Nephron progenitor cell (in vitro differentiated cells): ENCODE measurements at regions not wholly inside any gene's neighbourhood (a gene's known extent, or its start where the extent isn't known, plus 50 kb on each side); places are given as distances from the start of the nearest gene placed in this dataset.
A peak's percentile ranks its signal among the peaks of the same experiment; 100 is the strongest.

Experiments
- DNase-seq: peaks from one replicate; pipeline ENCODE4 v3.0.0; 2021
- H3K27ac Mint-ChIP-seq: 2 replicates; pipeline ENCODE4 v1.8.0; 2021; ENCODE audit warnings: mild to moderate bottlenecking, moderate library complexity, mixed read lengths
- H3K27me3 Mint-ChIP-seq: 2 replicates; pipeline ENCODE4 v1.8.0; 2021; ENCODE audit warnings: mild to moderate bottlenecking, low read depth, mixed read lengths; ENCODE audit not compliant: poor library complexity
- H3K36me3 Mint-ChIP-seq: 2 replicates; pipeline ENCODE4 v1.8.0; 2021; ENCODE audit warnings: low read depth, mixed read lengths
- H3K4me1 Mint-ChIP-seq: 2 replicates; pipeline ENCODE4 v1.8.0; 2021; ENCODE audit warnings: mixed read lengths
- H3K4me3 Mint-ChIP-seq: 2 replicates; pipeline ENCODE4 v1.8.0; 2021; ENCODE audit warnings: mild to moderate bottlenecking, moderate library complexity, mixed read lengths
- H3K9me3 Mint-ChIP-seq: 2 replicates; pipeline ENCODE4 v1.8.0; 2021; ENCODE audit warnings: mild to moderate bottlenecking, moderate library complexity, mixed read lengths
- CTCF ChIP-seq: fragments of 200-600 bp; sonication (generic); IDR thresholded peaks from 2 replicates; pipeline ENCODE4 v1.5.0; 2021; ENCODE audit warnings: antibody characterized with exemption

GRCh38 chr16:76190480-76190879, 86.7 kb upstream of the CNTNAP4 start:
- H3K9me3 Mint-ChIP-seq = peaks cover 29% of the 10 kb centered on the region
- peaks cover 20% of the 10 kb centered on the region for H3K4me1 Mint-ChIP-seq
- H3K27ac Mint-ChIP-seq = no peak overlapping the region
- no peaks in the 10 kb centered on the region for H3K27me3 Mint-ChIP-seq
- no peak for TF ChIP-seq CTCF
- H3K36me3 Mint-ChIP-seq = no peaks in the 10 kb centered on the region
- H3K4me3 Mint-ChIP-seq = no peak overlapping the region
- no peak for DNase-seq

GRCh38 chr16:76193906-76194615, 83.1 kb upstream of the CNTNAP4 start:
- Mint-ChIP-seq H3K36me3 (no peaks in the 10 kb centered on the region), H3K27ac (peak overlapping the region; percentile 62), H3K9me3 (peaks cover under 1% of the 10 kb centered on the region)

GRCh38 chr16:76194616-76195015, 82.6 kb upstream of the CNTNAP4 start:
- no peaks in the 10 kb centered on the region for H3K36me3 Mint-ChIP-seq
- TF ChIP-seq CTCF = no peak
- peak overlapping the region; percentile 62 for H3K27ac Mint-ChIP-seq
- H3K4me1 Mint-ChIP-seq = peaks cover 20% of the 10 kb centered on the region
- no peaks in the 10 kb centered on the region for H3K9me3 Mint-ChIP-seq
- no peak for DNase-seq
- H3K27me3 Mint-ChIP-seq = no peaks in the 10 kb centered on the region
- H3K4me3 Mint-ChIP-seq = no peak overlapping the region

More at GRCh38 chr16:76193906-76194615, 83.1 kb upstream of the CNTNAP4 start:
- no peaks in the 10 kb centered on the region for H3K27me3 Mint-ChIP-seq
- peaks cover 20% of the 10 kb centered on the region for H3K4me1 Mint-ChIP-seq
- H3K4me3 Mint-ChIP-seq = no peak overlapping the region
- no peak for TF ChIP-seq CTCF
- no peak for DNase-seq

GRCh38 chr16:76195056-76195455, 82.1 kb upstream of the CNTNAP4 start:
- no peaks in the 10 kb centered on the region for H3K27me3 Mint-ChIP-seq
- H3K36me3 Mint-ChIP-seq = no peaks in the 10 kb centered on the region
- H3K4me3 Mint-ChIP-seq = no peak overlapping the region
- H3K4me1 Mint-ChIP-seq = peaks cover 20% of the 10 kb centered on the region
- no peak for TF ChIP-seq CTCF
- H3K27ac Mint-ChIP-seq = no peak overlapping the region
- H3K9me3 Mint-ChIP-seq = no peaks in the 10 kb centered on the region
- DNase-seq = no peak

- Mint-ChIP-seq H3K4me3 (no peak overlapping the region), H3K27ac (no peak overlapping the region), H3K9me3 (no peaks in the 10 kb centered on the region), H3K4me1 (peaks cover 20% of the 10 kb centered on the region), H3K36me3 (no peaks in the 10 kb centered on the region), H3K27me3 (no peaks in the 10 kb centered on the region)
- no peak for DNase-seq
- no peak for TF ChIP-seq CTCF
Measured at GRCh38 chr16:76195648-76196047, 81.6 kb upstream of the CNTNAP4 start.

- H3K9me3 Mint-ChIP-seq = no peaks in the 10 kb centered on the region
- H3K4me1 Mint-ChIP-seq = peaks cover 20% of the 10 kb centered on the region
- no peak for TF ChIP-seq CTCF
- no peak overlapping the region for H3K4me3 Mint-ChIP-seq
- DNase-seq = no peak
- H3K27me3 Mint-ChIP-seq = no peaks in the 10 kb centered on the region
- H3K27ac Mint-ChIP-seq = no peak overlapping the region
- H3K36me3 Mint-ChIP-seq = no peaks in the 10 kb centered on the region
Measured at GRCh38 chr16:76197900-76198299, 79.3 kb upstream of the CNTNAP4 start.
